Head of caudate nucleus (tissue), 42 donors: ENCODE measurements at regions not wholly inside any gene's neighbourhood (a gene's known extent, or its start where the extent isn't known, plus 50 kb on each side); places are given as distances from the start of the nearest gene placed in this dataset.
A peak's percentile ranks its signal among the peaks of the same experiment; 100 is the strongest.

Source experiments
- DNase-seq, 42 donors: peaks; one replicate each; pipeline versions ENCODE4 v3.0.0 to v3.0.0-alpha.2; 2020 to 2021; ENCODE audit warnings: mixed read lengths in 7 of 42
- intact Hi-C: fragments of 100-400 bp; cut with DNase I; formaldehyde crosslinking; loops from one replicate; pipeline ENCODE4 v1.15.0; 2022

DNA sequence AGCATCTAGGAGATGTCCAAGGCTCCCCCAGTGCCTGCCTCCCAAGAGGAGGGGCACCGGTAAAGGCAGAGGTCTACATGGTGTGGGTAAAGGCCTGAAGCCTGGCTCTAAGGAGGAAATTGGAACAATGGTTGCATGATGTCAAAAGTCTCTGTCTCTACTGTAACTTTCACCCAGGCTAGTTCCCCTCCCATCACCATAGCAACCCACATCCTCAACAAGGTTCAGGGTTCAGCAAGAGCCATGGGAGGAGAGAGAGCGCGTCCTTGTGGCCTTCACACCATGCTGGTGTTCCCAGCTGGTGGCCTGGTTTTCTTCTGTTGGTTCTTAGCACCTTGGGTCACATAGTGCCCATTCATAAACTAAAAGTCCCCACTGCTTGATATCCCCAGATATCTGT lies 196.7 kb upstream of the CDH5 start:
- intact Hi-C loops = no loop called here
- DNase-seq = no peak

DNA sequence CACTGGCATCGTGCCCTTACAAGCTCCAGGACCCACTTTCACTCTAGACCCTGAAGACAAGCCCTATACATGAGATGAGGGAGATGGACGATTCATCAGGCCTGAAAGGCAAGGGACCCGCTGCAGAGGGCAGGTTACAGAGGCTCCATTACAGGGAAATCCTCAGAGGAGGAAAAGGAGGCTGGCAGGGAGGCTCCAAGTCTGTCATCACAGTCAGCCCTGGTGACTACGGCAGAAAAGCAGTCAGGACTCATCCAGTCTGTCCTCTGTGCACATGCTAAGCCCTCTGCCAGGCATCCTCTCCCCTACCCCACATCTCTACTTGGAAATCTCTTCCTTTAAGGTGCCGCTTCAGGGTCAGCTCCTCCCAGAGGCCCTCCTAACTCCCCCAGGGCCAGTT lies 197.7 kb upstream of the CDH5 start:
- no peak for DNase-seq
- intact Hi-C loops = no loop called here

DNA sequence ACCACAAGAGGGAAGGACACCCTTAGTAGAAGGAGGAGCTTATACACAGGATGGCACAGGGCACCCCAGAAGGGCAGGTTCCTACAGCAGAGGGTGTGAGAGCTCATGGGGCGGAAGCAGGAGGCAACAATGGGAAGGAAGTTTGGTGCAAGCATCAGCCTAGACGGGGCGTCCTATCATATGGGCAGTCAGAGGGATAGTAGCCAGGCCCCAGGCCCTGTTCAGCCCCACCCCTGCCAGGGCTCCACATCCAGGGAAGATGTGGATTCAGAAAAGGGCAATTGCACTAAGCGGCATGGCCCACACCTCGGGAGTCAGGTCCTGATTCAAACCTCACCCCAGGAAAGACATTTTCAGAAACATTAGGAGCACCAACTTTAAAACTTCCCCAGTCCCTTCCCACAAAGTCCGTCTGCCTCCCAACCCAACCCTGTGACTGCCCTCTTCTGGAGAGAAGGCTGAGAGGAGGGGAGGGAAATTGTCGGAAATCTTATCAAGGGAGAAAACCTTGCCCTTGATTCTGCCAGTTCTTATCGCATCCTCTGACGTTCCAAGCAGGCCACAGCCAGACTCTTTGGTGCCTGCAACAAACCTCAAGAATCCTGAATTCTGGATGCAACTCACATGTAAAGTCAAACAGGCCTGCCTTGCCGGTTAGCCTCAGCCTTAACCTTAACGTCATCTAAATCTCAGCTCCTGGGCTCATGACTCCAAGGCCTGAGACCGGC lies 198.8 kb upstream of the CDH5 start:
- no peak for DNase-seq
- intact Hi-C loops = no loop called here

DNA sequence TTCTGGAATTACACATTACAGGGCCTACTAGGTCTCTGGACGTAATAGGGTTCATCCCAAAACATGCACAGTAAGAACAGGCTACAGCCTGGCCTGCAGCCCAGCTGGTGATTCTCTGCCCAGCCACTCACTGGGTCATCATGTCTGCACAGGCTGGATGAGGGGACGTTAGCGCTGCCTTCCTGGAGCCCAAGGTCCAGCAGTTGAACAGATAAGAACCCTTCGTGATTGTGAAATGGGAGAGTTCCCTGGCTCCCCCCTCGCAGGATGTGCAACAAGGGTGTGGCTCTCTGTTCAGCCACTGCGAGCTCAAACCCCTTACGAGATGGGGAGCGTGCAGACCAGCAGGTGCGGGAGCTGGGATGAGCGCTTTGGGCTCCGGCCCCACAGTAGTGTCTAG lies 200.0 kb upstream of the CDH5 start:
- DNase-seq = no peak
- intact Hi-C loops = no loop called here

GRCh38 chr16:66165879-66166278 lies 200.6 kb upstream of the CDH5 start:
- intact Hi-C loops = no loop called here
- no peak for DNase-seq

GRCh38 chr16:66164581-66165247 lies 201.8 kb upstream of the CDH5 start:
- no peak for DNase-seq
- intact Hi-C loops = no loop called here

DNA sequence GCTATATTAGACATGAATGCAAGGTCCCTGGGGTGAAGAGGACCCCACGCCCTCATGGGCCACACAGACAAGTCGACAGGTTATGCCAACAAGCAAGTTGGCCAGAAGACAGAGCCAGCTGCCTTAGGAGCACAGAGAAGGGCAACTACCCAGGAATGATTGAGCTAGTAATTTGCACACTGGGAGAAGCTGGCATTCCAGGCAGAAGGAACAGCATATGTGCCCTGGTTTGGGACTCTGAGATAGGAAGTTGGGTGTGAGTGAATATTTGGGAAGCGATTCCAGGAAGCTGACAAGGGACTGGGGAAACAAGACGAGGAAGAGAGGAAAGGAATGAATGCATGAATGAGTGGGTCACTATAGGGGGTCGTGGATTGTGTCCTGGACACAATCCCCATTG lies 203.7 kb upstream of the CDH5 start:
- DNase-seq = no peak
- intact Hi-C loops = no loop called here

GRCh38 chr16:66161942-66162341 lies 204.5 kb upstream of the CDH5 start:
- no peak for DNase-seq
- intact Hi-C loops = no loop called here

DNA sequence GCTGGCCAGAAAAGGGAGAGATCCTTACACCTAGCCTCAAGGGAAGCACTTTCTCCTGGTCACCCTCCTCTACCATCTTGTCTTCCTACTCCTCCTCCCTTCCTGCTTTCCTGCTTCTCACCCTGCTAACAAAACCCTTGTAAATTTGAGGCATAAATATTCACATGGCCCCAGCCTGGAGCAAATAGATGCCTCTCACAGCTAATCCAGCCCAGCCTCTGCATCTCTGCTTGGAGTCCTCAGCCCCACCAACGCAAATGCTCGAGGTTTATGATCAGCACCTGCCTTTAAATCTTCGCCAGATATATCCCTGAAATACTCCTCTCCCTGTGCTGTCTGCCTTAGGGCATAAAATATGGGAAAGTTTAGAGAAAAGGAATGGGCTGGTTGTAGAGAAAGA lies 205.2 kb upstream of the CDH5 start:
- no peak for DNase-seq

DNA sequence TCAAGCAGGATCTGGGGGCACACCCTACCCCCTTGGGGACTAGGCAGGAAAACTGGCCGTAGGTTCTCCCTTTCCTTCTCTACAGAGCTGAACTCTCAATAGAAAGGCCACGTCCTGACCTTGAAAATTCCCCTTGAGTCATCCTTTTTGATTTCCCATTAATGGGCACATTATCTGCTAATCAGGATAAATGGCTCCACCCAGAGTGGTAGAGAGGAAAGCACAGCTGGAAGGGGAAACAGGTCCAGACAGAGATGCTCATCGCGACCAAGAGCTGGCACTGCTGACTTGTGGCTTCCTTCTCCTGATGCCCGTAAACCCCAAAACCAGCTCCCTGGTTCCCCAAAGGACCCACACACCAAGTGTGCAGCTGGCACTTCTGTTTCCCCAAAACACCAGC lies 206.5 kb upstream of the CDH5 start:
- intact Hi-C loops = no loop called here
- no peak for DNase-seq

More for the DNA sequence above, 205.2 kb upstream of the CDH5 start:
- intact Hi-C loops = no loop called here

- intact Hi-C loops = no loop called here
- DNase-seq = no peak
Measured at GRCh38 chr16:66156538-66156937, 210.0 kb upstream of the CDH5 start.

- intact Hi-C loops = no loop called here
Measured at GRCh38 chr16:66155933-66156332, 210.6 kb upstream of the CDH5 start.

GRCh38 chr16:66154801-66155200 lies 211.7 kb upstream of the CDH5 start:
- intact Hi-C loops = no loop called here
- DNase-seq = no peak

More at GRCh38 chr16:66155933-66156332, 210.6 kb upstream of the CDH5 start:
- peak in 1 of 42 donors; percentile 11 for DNase-seq

DNA sequence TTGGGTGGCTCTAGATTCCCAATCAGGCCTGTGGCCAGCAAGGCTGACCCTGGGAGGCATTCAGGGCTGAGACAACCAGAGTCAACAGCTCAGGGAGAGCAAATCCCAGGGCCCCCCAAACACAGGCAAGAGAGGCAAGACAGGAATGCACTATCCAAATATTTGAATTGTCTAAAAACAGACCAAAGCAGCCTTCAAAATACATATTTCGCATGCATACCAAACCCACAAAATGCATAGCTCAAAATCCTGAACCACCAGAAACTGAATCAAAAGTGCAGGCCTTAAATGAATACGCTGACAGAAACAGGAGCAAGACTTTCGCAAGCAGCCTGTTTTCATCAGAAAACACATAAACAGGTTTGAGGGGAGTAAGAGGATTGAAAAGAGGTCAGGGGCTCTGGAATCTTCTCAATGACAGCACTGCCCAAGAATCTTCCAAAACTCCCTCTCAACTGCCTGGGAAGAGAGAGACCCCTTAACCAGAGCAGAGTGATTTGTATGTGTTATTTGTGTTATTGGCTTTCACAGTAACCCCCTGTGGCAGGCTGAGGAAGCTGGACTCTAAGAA lies 213.6 kb upstream of the CDH5 start:
- intact Hi-C loops = no loop called here
- no peak for DNase-seq

- no peak for DNase-seq
- intact Hi-C loops = no loop called here
Measured at GRCh38 chr16:66152181-66152580, 214.3 kb upstream of the CDH5 start.

GRCh38 chr16:66150698-66151482 lies 215.6 kb upstream of the CDH5 start:
- intact Hi-C loops = no loop called here
- no peak for DNase-seq

- intact Hi-C loops = no loop called here
- DNase-seq = no peak
Measured at GRCh38 chr16:66147291-66147690, 219.2 kb upstream of the CDH5 start.

- DNase-seq = no peak
- intact Hi-C loops = no loop called here
Measured at GRCh38 chr16:66146798-66147197, 219.7 kb upstream of the CDH5 start.

GRCh38 chr16:66144641-66145040 lies 221.8 kb upstream of the CDH5 start:
- intact Hi-C loops = no loop called here
- DNase-seq = no peak

GRCh38 chr16:66143415-66143814 lies 223.1 kb upstream of the CDH5 start:
- no peak for DNase-seq
- intact Hi-C loops = no loop called here
